GM12878 (cell line): ENCODE measurements at regions not wholly inside any gene's neighbourhood (a gene's known extent, or its start where the extent isn't known, plus 50 kb on each side); places are given as distances from the start of the nearest gene placed in this dataset.

Experiments
- ATAC-seq: fragments of 200-7000 bp; cut with Tn5 transposase; 3 replicates; pipeline ENCODE4 v1.9.1; 2020; ENCODE audit warnings: mild to moderate bottlenecking, moderate library complexity
- BruUV-seq: library from RNA; stranded (reverse); fragments of 400-500 nt; replicated peaks from 2 replicates; lab custom pipeline; 2021; lab: Mats Ljungman, UMichigan
- CTCF ChIA-PET: fragments of 300-600 bp; sonication (Branson Sonifier 250); formaldehyde crosslinking; extraction: SDS; loops from one replicate; lab custom pipeline; 2021; ENCODE audit warnings: inconsistent platforms; lab: Yijun Ruan, JAX
- POLR2A ChIA-PET: fragments of 350-600 bp; formaldehyde crosslinking; extraction: SDS; loops from one replicate; lab custom pipeline; 2021; ENCODE audit warnings: inconsistent platforms; lab: Charles Lee
- RAD21 ChIA-PET: fragments of 300-600 bp; sonication (Branson Sonifier 250); formaldehyde crosslinking; loops from one replicate; lab custom pipeline; 2023; ENCODE audit warnings: antibody characterized with exemption; ENCODE audit not compliant: unreplicated experiment; lab: Charles Lee
- SMC1A ChIA-PET: fragments of 300-600 bp; sonication (Branson Sonifier 250); formaldehyde crosslinking; loops from one replicate; lab custom pipeline; 2023; ENCODE audit not compliant: unreplicated experiment, uncharacterized antibody; lab: Charles Lee
- DNase-seq: peaks from one replicate; pipeline ENCODE4 v3.0.0-alpha.2; 2011; ENCODE audit warnings: low read depth, low spot score
- FAIRE-seq: peaks from 3 replicates; lab custom pipeline; 2011; peaks lifted over from hg19 to GRCh38; lab: Jason Lieb, UNC
- H2AFZ ChIP-seq: 2 replicates; pipeline ENCODE4 v1.6.0; 2011; ENCODE audit warnings: low read depth, low read length, control low read depth; ENCODE audit not compliant: control insufficient read depth
- H3K27ac ChIP-seq: 2 replicates; pipeline ENCODE4 v1.5.1; 2011; ENCODE audit warnings: control low read depth; ENCODE audit not compliant: control insufficient read depth, insufficient read depth
- H3K27me3 ChIP-seq, 2 experiments: replicated peaks in 1 of 2; 2 replicates each; pipeline versions ENCODE4 v1.6.0 to v1.6.1; 2011; ENCODE audit warnings: low read length in 1 of 2; ENCODE audit not compliant: control insufficient read depth in 2 of 2, insufficient read depth in 2 of 2
- H3K36me3 ChIP-seq, 2 experiments: 2 replicates each; pipeline ENCODE4 v1.5.1; 2011; ENCODE audit warnings: low read length in 1 of 2; ENCODE audit not compliant: control insufficient read depth in 2 of 2, insufficient read depth in 2 of 2
- H3K4me1 ChIP-seq: 2 replicates; pipeline ENCODE4 v1.6.1; 2011; ENCODE audit warnings: mild to moderate bottlenecking, low read length, moderate library complexity, mixed read lengths; ENCODE audit not compliant: control insufficient read depth, insufficient read depth
- H3K4me2 ChIP-seq: 2 replicates; pipeline ENCODE4 v1.6.0; 2011; ENCODE audit warnings: control low read depth; ENCODE audit not compliant: control insufficient read depth, insufficient read depth
- H3K4me3 ChIP-seq: fragments of 200-600 bp; sonication (generic); 2 replicates; pipeline ENCODE4 v1.5.1; 2016
- H3K79me2 ChIP-seq: 2 replicates; pipeline ENCODE4 v1.6.0; 2011; ENCODE audit warnings: low read length; ENCODE audit not compliant: control insufficient read depth, insufficient read depth
- H3K9ac ChIP-seq: 2 replicates; pipeline ENCODE4 v1.8.0; 2011; ENCODE audit warnings: low read length, control low read depth, mixed read lengths; ENCODE audit not compliant: control insufficient read depth, insufficient read depth
- H3K9me3 ChIP-seq: replicated peaks from 3 replicates; pipeline ENCODE4 v1.5.1; 2011; ENCODE audit warnings: mild to moderate bottlenecking, low read length; ENCODE audit not compliant: control insufficient read depth, insufficient read depth
- H4K20me1 ChIP-seq: 2 replicates; pipeline ENCODE4 v1.6.0; 2011; ENCODE audit not compliant: control insufficient read depth, insufficient read depth
- CBX3 ChIP-seq: fragments of 200-600 bp; sonication (generic); IDR thresholded peaks from 2 replicates; pipeline ENCODE4 v1.6.1; 2016; ENCODE audit warnings: low read depth, borderline replicate concordance
- GATAD2B ChIP-seq: fragments of 450-650 bp; conservative IDR thresholded peaks from 2 replicates; pipeline ENCODE4 v1.6.1; 2017; ENCODE audit warnings: low read depth, mild to moderate bottlenecking, moderate library complexity
- HDGF ChIP-seq: fragments of 450-650 bp; IDR thresholded peaks from 2 replicates; pipeline ENCODE4 v1.6.1; 2016; ENCODE audit warnings: antibody characterized with exemption
- IKZF1 ChIP-seq: fragments of 450-650 bp; conservative IDR thresholded peaks from 2 replicates; pipeline ENCODE4 v1.6.1; 2017; ENCODE audit warnings: antibody characterized with exemption, mild to moderate bottlenecking
- IKZF2 ChIP-seq, 2 experiments: fragments of 450-650 bp; IDR thresholded peaks; 2 replicates each; pipeline ENCODE4 v1.6.1; 2017; ENCODE audit warnings: mild to moderate bottlenecking in 2 of 2, moderate library complexity in 2 of 2
- LARP7 ChIP-seq: fragments of 450-650 bp; IDR thresholded peaks from 2 replicates; pipeline ENCODE4 v1.6.1; 2017; ENCODE audit warnings: mild to moderate bottlenecking
- MLLT1 ChIP-seq: fragments of 450-650 bp; IDR thresholded peaks from 2 replicates; pipeline ENCODE4 v1.6.1; 2016; ENCODE audit warnings: mild to moderate bottlenecking
- MTA2 ChIP-seq: fragments of 450-650 bp; IDR thresholded peaks from 2 replicates; pipeline ENCODE4 v1.6.1; 2016; ENCODE audit warnings: low read depth, mild to moderate bottlenecking, moderate library complexity
- MYC ChIP-seq: IDR thresholded peaks from 2 replicates; pipeline ENCODE4 v1.6.1; 2011; ENCODE audit warnings: mild to moderate bottlenecking, low read length, moderate library complexity, inconsistent platforms; ENCODE audit not compliant: insufficient read depth, insufficient replicate concordance, insufficient read length, severe bottlenecking
- NBN ChIP-seq: fragments of 450-650 bp; IDR thresholded peaks from 2 replicates; pipeline ENCODE4 v1.6.1; 2016
- PBX3 ChIP-seq: IDR thresholded peaks from 2 replicates; pipeline ENCODE4 v1.6.1; 2011; ENCODE audit warnings: mild to moderate bottlenecking, low read depth, low read length, moderate library complexity; ENCODE audit not compliant: insufficient replicate concordance
- RUNX3 ChIP-seq: IDR thresholded peaks from 2 replicates; pipeline ENCODE4 v1.6.1; 2012; ENCODE audit warnings: low read length, inconsistent platforms
- SKIL ChIP-seq: fragments of 450-650 bp; IDR thresholded peaks from 2 replicates; pipeline ENCODE4 v1.6.1; 2017; ENCODE audit warnings: mild to moderate bottlenecking, low read depth, inconsistent platforms; ENCODE audit not compliant: poor library complexity, severe bottlenecking
- SMARCA5 ChIP-seq: fragments of 450-650 bp; IDR thresholded peaks from 2 replicates; pipeline ENCODE4 v1.6.1; 2017; ENCODE audit warnings: mild to moderate bottlenecking
- TCF7 ChIP-seq: IDR thresholded peaks from 2 replicates; pipeline ENCODE4 v1.6.1; 2014; ENCODE audit warnings: antibody characterized with exemption, borderline replicate concordance
- ZNF24 ChIP-seq: fragments of 450-650 bp; IDR thresholded peaks from 2 replicates; pipeline ENCODE4 v1.6.1; 2017; ENCODE audit warnings: antibody characterized with exemption, mild to moderate bottlenecking
- WGBS: methylation state at CpG from one replicate; pipeline ENCODE4 v1.1.6; 2016; ENCODE audit warnings: low lambda C conversion rate; ENCODE audit not compliant: insufficient replicate concordance, insufficient coverage; ENCODE audit errors: missing lambda C conversion rate; 5-methylcytosine and 5-hydroxymethylcytosine counted together
- in situ Hi-C: fragments of 300-500 bp; cut with MboI; formaldehyde crosslinking; loops from 9 replicates; pipeline ENCODE4 v1.14.3; 2018; ENCODE audit warnings: mixed read lengths
- intact Hi-C: fragments of 100-400 bp; cut with micrococcal nuclease; formaldehyde crosslinking; loops from one replicate; pipeline ENCODE4 v1.14.2; 2022; ENCODE audit not compliant: unreplicated experiment

GRCh38 chr12:131222329-131223139, 268.8 kb downstream of the ADGRD1 start:
- no peaks in the 10 kb centered on the region; the same call in 1 of the 2 replicates for H3K79me2 ChIP-seq
- SMC1A ChIA-PET = interaction anchor here (1.0 kb wide), 1 partner anchor 17 kb away, joined by 5 read pairs; no protein-coding TSS in a partner anchor
- DNase-seq = peak; percentile 75
- 1% methylated on average over 21 of the region's 22 CpGs for WGBS
- TF ChIP-seq SMARCA5 (peak; percentile 69; the same call in 1 of the 2 replicates), TCF7 (no peak), IKZF1 (peak; percentile 56), CBX3 (no peak), NBN (peak; percentile 60), GATAD2B (0 out of 2 replicates have a peak, but pooled peaks have one; percentile 33), HDGF (peak; percentile 79; the same call in 1 of the 2 replicates), MTA2 (0 out of 2 replicates have a peak, but pooled peaks have one; percentile 27), PBX3 (no peak), RUNX3 (peak; percentile 33; the same call in 1 of the 2 replicates), SKIL (no peak), MYC (no peak), LARP7 (0 out of 2 replicates have a peak, but pooled peaks have one; percentile 20), IKZF2 (IDR thresholded peaks at IDR 0.05) (peak in 1 of 2 experiments; percentile 44; a peak in 3 of 4 replicates), MLLT1 (0 out of 2 replicates have a peak, but pooled peaks have one; percentile 29), ZNF24 (no peak)
- RAD21 ChIA-PET = no interaction called here
- no peaks in the 10 kb centered on the region for H4K20me1 ChIP-seq
- H3K36me3 ChIP-seq = no peaks in the 10 kb centered on the region
- 0 out of 2 replicates have a peak overlapping the region, but pooled peaks have one; percentile 22 for H3K27ac ChIP-seq
- CTCF ChIA-PET = interaction anchor here (0.8 kb wide), 1 partner anchor 15 kb away, joined by 4 read pairs; no protein-coding TSS in a partner anchor
- H3K4me2 ChIP-seq = peak overlapping the region; percentile 83
- peak overlapping the region; percentile 36 for H2AFZ ChIP-seq
- H3K27me3 ChIP-seq = no peaks in the 10 kb centered on the region
- ATAC-seq = peak; percentile 66
- H3K4me3 ChIP-seq = peak overlapping the region; percentile 50; the same call in 1 of the 2 replicates
- POLR2A ChIA-PET = no interaction called here
- intact Hi-C loops (no loop called here), in situ Hi-C loops (no loop called here)
- no peaks in the 10 kb centered on the region for H3K9me3 ChIP-seq
- H3K4me1 ChIP-seq = peaks cover 34% of the 10 kb centered on the region
- BruUV-seq = no TSS peak
- FAIRE-seq = peak; percentile 44
- no peak overlapping the region for H3K9ac ChIP-seq
